ENCODE measurements at regions not wholly inside any gene's neighbourhood (a gene's known extent, or its start where the extent isn't known, plus 50 kb on each side); places are given as distances from the start of the nearest gene placed in this dataset.

- peaks cover 29% of the 10 kb centered on the region for H3K27me3 ChIP-seq (ENCODE audit: insufficient read depth, low read length)
- no peak overlapping the region for H3K4me3 ChIP-seq (replicated peaks in 1 of 2; ENCODE audit: low read depth in 1 of 2, low read length in 2 of 2)
- ChIA-PET POLR2A (no interaction called here), CTCF (interaction anchor here (1.5 to 2.4 kb wide), 5 partner anchors 17 to 548 kb away, joined by 5 to 25 read pairs (median 12); partner anchors contain the start of gene ACKR3), RAD21 (ENCODE audit: low non-redundant PET in 1 of 2, low total read pairs in 2 of 2, uncharacterized antibody in 2 of 2, unreplicated experiment in 2 of 2) (interaction anchor here in 1 of 2 experiments (0.8 to 2.4 kb wide), 3 partner anchors 56 to 548 kb away, joined by 3 to 8 read pairs (median 5); partner anchors contain the start of gene ACKR3)
- no peak overlapping the region for H3K9ac ChIP-seq (ENCODE audit: low read length)
- H3K9me3 ChIP-seq (ENCODE audit: control insufficient read depth in 1 of 2, insufficient read depth in 1 of 2, low read depth in 1 of 2, low read length in 2 of 2) = no peaks in the 10 kb centered on the region
- no peaks in the 10 kb centered on the region for H3K79me2 ChIP-seq (ENCODE audit: insufficient read depth, low read length)
- H3K4me2 ChIP-seq (ENCODE audit: low read length) = no peak overlapping the region
- no peaks in the 10 kb centered on the region for H3K36me3 ChIP-seq (ENCODE audit: control insufficient read depth in 1 of 2, insufficient read depth in 2 of 2, low read length in 2 of 2)
- peak; percentile 22 for DNase-seq (ENCODE audit: low read depth, low spot score)
- peak; percentile 98 for ATAC-seq
- no peaks in the 10 kb centered on the region for H4K20me1 ChIP-seq (ENCODE audit: insufficient read depth)
- no peak overlapping the region for H2AFZ ChIP-seq (ENCODE audit: low read depth, low read length, poor library complexity, severe bottlenecking)
- TF ChIP-seq ZBTB33 (IDR thresholded peaks at IDR 0.05; ENCODE audit: extremely low read depth, insufficient replicate concordance, low read length) (no peak), SIN3A (IDR thresholded peaks at IDR 0.05; ENCODE audit: low read depth) (no peak), ATF3 (IDR thresholded peaks at IDR 0.05) (no peak), CTCF (IDR thresholded peaks at IDR 0.05 in 2 of 3, conservative IDR thresholded peaks at IDR 0.05 in 1 of 3; ENCODE audit: borderline replicate concordance in 1 of 3, insufficient read depth in 1 of 3, low read depth in 2 of 3, low read length in 2 of 3) (peak; percentile 61 to 90 (median 76)), EGR1 (IDR thresholded peaks at IDR 0.05; ENCODE audit: low read depth) (no peak), EZH2 (IDR thresholded peaks at IDR 0.05) (no peak), TCF7L2 (IDR thresholded peaks at IDR 0.05; ENCODE audit: borderline replicate concordance, extremely low read depth, insufficient read depth, insufficient read length) (no peak), CBX3 (IDR thresholded peaks at IDR 0.05; ENCODE audit: low read depth) (no peak), MAX (IDR thresholded peaks at IDR 0.05) (no peak), POLR2AphosphoS5 (IDR thresholded peaks at IDR 0.05; ENCODE audit: low read depth, low read length) (no peak), JUND (IDR thresholded peaks at IDR 0.05) (no peak), ZFX (IDR thresholded peaks at IDR 0.05) (no peak), RAD21 (IDR thresholded peaks at IDR 0.05; ENCODE audit: low read depth) (peak; percentile 63), POLR2A (IDR thresholded peaks at IDR 0.05; ENCODE audit: borderline replicate concordance, extremely low read depth, insufficient read depth, insufficient read length) (no peak)
- no peaks in the 10 kb centered on the region for H3K4me1 ChIP-seq (ENCODE audit: control insufficient read depth in 1 of 2, insufficient read depth in 2 of 2, low read length in 2 of 2)
- H3K9me2 ChIP-seq (ENCODE audit: insufficient read depth) = no peaks in the 10 kb centered on the region
- intact Hi-C loops (cut with micrococcal nuclease) = loop anchor here (1.0 to 10.0 kb wide), 3 partner anchors 158 to 547 kb away; no protein-coding TSS in a partner anchor
- H3K27ac ChIP-seq (ENCODE audit: low read depth, low read length) = no peak overlapping the region
- no TSS peak for BruUV-seq (replicated peaks)
Measured at GRCh38 chr2:236512902-236513435, 56.7 kb upstream of the ACKR3 start.
